ENCODE measurements at regions not wholly inside any gene's neighbourhood (a gene's known extent, or its start where the extent isn't known, plus 50 kb on each side); places are given as distances from the start of the nearest gene placed in this dataset.

- CTCF ChIA-PET, result interaction anchor here (0.7 to 1.4 kb wide), 4 partner anchors 24 to 168 kb away, joined by 3 to 14 read pairs (median 3); no protein-coding TSS in a partner anchor
- intact Hi-C loops (cut with micrococcal nuclease; ENCODE audit: unreplicated experiment), result loop anchor here (5.0 kb wide), 1 partner anchor 149 kb away; no protein-coding TSS in a partner anchor
- no peaks in the 10 kb centered on the region for H3K4me1 Mint-ChIP-seq (ENCODE audit: low read depth, unreplicated experiment)
Measured at GRCh38 chr20:40798066-40798465, 109.0 kb upstream of the MAFB start.

GRCh38 chr20:40802886-40803285 is 113.8 kb upstream of the MAFB start:
- Mint-ChIP-seq H3K4me1 (ENCODE audit: low read depth, unreplicated experiment) (no peaks in the 10 kb centered on the region), H3K9me3 (ENCODE audit: low read depth, unreplicated experiment) (no peaks in the 10 kb centered on the region)

More at GRCh38 chr20:40798066-40798465, 109.0 kb upstream of the MAFB start:
- H3K36me3 Mint-ChIP-seq (ENCODE audit: insufficient read depth, unreplicated experiment), result no peaks in the 10 kb centered on the region
- DNase-seq, result no peak
- BruUV-seq (replicated peaks), result no TSS peak
- no peak overlapping the region for H3K27ac Mint-ChIP-seq (ENCODE audit: unreplicated experiment)
- H3K27me3 Mint-ChIP-seq (ENCODE audit: unreplicated experiment), result peaks cover 77% of the 10 kb centered on the region
- TF ChIP-seq CTCF (IDR thresholded peaks at IDR 0.05; ENCODE audit: unreplicated experiment), result no peak
- no peak overlapping the region for H3K4me3 Mint-ChIP-seq (ENCODE audit: low read depth, unreplicated experiment)
- no peaks in the 10 kb centered on the region for H3K9me3 Mint-ChIP-seq (ENCODE audit: low read depth, unreplicated experiment)

GRCh38 chr20:40803381-40803780 is 114.3 kb upstream of the MAFB start:
- no peak overlapping the region for H3K27ac Mint-ChIP-seq (ENCODE audit: unreplicated experiment)
- H3K36me3 Mint-ChIP-seq (ENCODE audit: insufficient read depth, unreplicated experiment), result no peaks in the 10 kb centered on the region
- no TSS peak for BruUV-seq (replicated peaks)
- no peak for DNase-seq
- intact Hi-C loops (cut with micrococcal nuclease; ENCODE audit: unreplicated experiment), result no loop called here
- H3K4me1 Mint-ChIP-seq (ENCODE audit: low read depth, unreplicated experiment), result no peaks in the 10 kb centered on the region
- CTCF ChIA-PET, result interaction anchor here (1.5 kb wide), 1 partner anchor 11 kb away, joined by 4 read pairs; no protein-coding TSS in a partner anchor
- TF ChIP-seq CTCF (IDR thresholded peaks at IDR 0.05; ENCODE audit: unreplicated experiment), result no peak
- H3K9me3 Mint-ChIP-seq (ENCODE audit: low read depth, unreplicated experiment), result no peaks in the 10 kb centered on the region
- H3K27me3 Mint-ChIP-seq (ENCODE audit: unreplicated experiment), result peaks cover 81% of the 10 kb centered on the region
- no peak overlapping the region for H3K4me3 Mint-ChIP-seq (ENCODE audit: low read depth, unreplicated experiment)

More at GRCh38 chr20:40802886-40803285, 113.8 kb upstream of the MAFB start:
- TF ChIP-seq CTCF (IDR thresholded peaks at IDR 0.05; ENCODE audit: unreplicated experiment), result no peak
- intact Hi-C loops (cut with micrococcal nuclease; ENCODE audit: unreplicated experiment), result no loop called here
- DNase-seq, result no peak
- H3K27ac Mint-ChIP-seq (ENCODE audit: unreplicated experiment), result no peak overlapping the region
- peaks cover 81% of the 10 kb centered on the region for H3K27me3 Mint-ChIP-seq (ENCODE audit: unreplicated experiment)
- no peaks in the 10 kb centered on the region for H3K36me3 Mint-ChIP-seq (ENCODE audit: insufficient read depth, unreplicated experiment)
- H3K4me3 Mint-ChIP-seq (ENCODE audit: low read depth, unreplicated experiment), result no peak overlapping the region
- CTCF ChIA-PET, result no interaction called here
- no TSS peak for BruUV-seq (replicated peaks)

- Mint-ChIP-seq H3K36me3 (ENCODE audit: insufficient read depth, unreplicated experiment) (no peaks in the 10 kb centered on the region), H3K27ac (ENCODE audit: unreplicated experiment) (no peak overlapping the region), H3K27me3 (ENCODE audit: unreplicated experiment) (peaks cover 100% of the 10 kb centered on the region), H3K9me3 (ENCODE audit: low read depth, unreplicated experiment) (no peaks in the 10 kb centered on the region), H3K4me3 (ENCODE audit: low read depth, unreplicated experiment) (no peak overlapping the region), H3K4me1 (ENCODE audit: low read depth, unreplicated experiment) (no peaks in the 10 kb centered on the region)
- intact Hi-C loops (cut with micrococcal nuclease; ENCODE audit: unreplicated experiment), result no loop called here
- DNase-seq, result no peak
- BruUV-seq (replicated peaks), result no TSS peak
- no peak for TF ChIP-seq CTCF (IDR thresholded peaks at IDR 0.05; ENCODE audit: unreplicated experiment)
- CTCF ChIA-PET, result interaction anchor here (0.7 kb wide), 2 partner anchors 21 to 214 kb away, joined by 5 to 7 read pairs; no protein-coding TSS in a partner anchor
Measured at GRCh38 chr20:40805592-40805991, 116.6 kb upstream of the MAFB start.

Measured in Calu3 (cell line).